ENCODE measurements at regions not wholly inside any gene's neighbourhood (a gene's known extent, or its start where the extent isn't known, plus 50 kb on each side); places are given as distances from the start of the nearest gene placed in this dataset.

DNA sequence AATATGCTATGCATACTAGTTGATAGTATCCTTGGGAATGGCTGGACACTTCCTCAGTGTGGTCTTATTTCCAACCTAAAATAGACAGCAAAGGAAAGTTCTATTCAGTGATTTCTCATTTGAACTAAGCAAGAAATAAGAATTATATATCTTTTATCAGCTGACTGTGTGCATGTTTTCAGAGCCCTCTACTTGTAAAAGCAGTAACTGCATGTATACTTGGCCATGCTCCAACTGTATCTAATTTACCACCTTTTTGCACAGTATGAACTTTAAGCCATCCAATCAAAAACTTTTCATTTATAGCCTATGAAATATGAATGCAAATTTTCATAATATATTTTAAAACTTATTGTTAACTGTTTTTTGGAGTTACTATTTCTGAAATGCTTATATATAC is 136.4 kb upstream of the PCDH9 start:
- H3K9ac ChIP-seq = no peak overlapping the region
- no peaks in the 10 kb centered on the region for H4K20me1 ChIP-seq (ENCODE audit: insufficient read depth)
- ChIA-PET POLR2A (no interaction called here), CTCF (interaction anchor here (0.6 to 1.2 kb wide), 2 partner anchors 8 to 50 kb away, joined by 3 read pairs; no protein-coding TSS in a partner anchor)
- TF ChIP-seq EP300 (IDR thresholded peaks at IDR 0.05; ENCODE audit: borderline replicate concordance in 1 of 2, low read depth in 1 of 2, low read length in 1 of 2) (no peak), POLR2AphosphoS5 (IDR thresholded peaks at IDR 0.05; ENCODE audit: low read depth, low read length) (no peak), NFIC (IDR thresholded peaks at IDR 0.05; ENCODE audit: borderline replicate concordance) (peak; percentile 38; the same call in 1 of the 2 replicates), TCF12 (IDR thresholded peaks at IDR 0.05) (no peak), SIN3A (IDR thresholded peaks at IDR 0.05; ENCODE audit: borderline replicate concordance, low read depth, low read length) (no peak), ELF1 (IDR thresholded peaks at IDR 0.05) (no peak), RAD21 (IDR thresholded peaks at IDR 0.05; ENCODE audit: low read length) (peak; percentile 6; the same call in 1 of the 2 replicates)
- TF ChIP-seq, protein P1, sequence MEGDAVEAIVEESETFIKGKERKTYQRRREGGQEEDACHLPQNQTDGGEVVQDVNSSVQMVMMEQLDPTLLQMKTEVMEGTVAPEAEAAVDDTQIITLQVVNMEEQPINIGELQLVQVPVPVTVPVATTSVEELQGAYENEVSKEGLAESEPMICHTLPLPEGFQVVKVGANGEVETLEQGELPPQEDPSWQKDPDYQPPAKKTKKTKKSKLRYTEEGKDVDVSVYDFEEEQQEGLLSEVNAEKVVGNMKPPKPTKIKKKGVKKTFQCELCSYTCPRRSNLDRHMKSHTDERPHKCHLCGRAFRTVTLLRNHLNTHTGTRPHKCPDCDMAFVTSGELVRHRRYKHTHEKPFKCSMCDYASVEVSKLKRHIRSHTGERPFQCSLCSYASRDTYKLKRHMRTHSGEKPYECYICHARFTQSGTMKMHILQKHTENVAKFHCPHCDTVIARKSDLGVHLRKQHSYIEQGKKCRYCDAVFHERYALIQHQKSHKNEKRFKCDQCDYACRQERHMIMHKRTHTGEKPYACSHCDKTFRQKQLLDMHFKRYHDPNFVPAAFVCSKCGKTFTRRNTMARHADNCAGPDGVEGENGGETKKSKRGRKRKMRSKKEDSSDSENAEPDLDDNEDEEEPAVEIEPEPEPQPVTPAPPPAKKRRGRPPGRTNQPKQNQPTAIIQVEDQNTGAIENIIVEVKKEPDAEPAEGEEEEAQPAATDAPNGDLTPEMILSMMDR (IDR thresholded peaks at IDR 0.05) = peak; percentile 45
- TF ChIP-seq, protein P2, sequence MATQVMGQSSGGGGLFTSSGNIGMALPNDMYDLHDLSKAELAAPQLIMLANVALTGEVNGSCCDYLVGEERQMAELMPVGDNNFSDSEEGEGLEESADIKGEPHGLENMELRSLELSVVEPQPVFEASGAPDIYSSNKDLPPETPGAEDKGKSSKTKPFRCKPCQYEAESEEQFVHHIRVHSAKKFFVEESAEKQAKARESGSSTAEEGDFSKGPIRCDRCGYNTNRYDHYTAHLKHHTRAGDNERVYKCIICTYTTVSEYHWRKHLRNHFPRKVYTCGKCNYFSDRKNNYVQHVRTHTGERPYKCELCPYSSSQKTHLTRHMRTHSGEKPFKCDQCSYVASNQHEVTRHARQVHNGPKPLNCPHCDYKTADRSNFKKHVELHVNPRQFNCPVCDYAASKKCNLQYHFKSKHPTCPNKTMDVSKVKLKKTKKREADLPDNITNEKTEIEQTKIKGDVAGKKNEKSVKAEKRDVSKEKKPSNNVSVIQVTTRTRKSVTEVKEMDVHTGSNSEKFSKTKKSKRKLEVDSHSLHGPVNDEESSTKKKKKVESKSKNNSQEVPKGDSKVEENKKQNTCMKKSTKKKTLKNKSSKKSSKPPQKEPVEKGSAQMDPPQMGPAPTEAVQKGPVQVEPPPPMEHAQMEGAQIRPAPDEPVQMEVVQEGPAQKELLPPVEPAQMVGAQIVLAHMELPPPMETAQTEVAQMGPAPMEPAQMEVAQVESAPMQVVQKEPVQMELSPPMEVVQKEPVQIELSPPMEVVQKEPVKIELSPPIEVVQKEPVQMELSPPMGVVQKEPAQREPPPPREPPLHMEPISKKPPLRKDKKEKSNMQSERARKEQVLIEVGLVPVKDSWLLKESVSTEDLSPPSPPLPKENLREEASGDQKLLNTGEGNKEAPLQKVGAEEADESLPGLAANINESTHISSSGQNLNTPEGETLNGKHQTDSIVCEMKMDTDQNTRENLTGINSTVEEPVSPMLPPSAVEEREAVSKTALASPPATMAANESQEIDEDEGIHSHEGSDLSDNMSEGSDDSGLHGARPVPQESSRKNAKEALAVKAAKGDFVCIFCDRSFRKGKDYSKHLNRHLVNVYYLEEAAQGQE (IDR thresholded peaks at IDR 0.05; ENCODE audit: low read depth, low read length) = no peak
- H3K27me3 ChIP-seq (ENCODE audit: insufficient read depth) = no peaks in the 10 kb centered on the region
- H2AFZ ChIP-seq (ENCODE audit: low read depth) = no peak overlapping the region
- H3K9me2 ChIP-seq = no peaks in the 10 kb centered on the region
- no peaks in the 10 kb centered on the region for H3K36me3 ChIP-seq (replicated peaks in 1 of 2; ENCODE audit: control insufficient read depth in 1 of 2, insufficient read depth in 2 of 2, low read length in 1 of 2)
- no peaks in the 10 kb centered on the region for H3K79me2 ChIP-seq (ENCODE audit: insufficient read depth)
- H3K27ac ChIP-seq (ENCODE audit: low read depth in 2 of 2, low read length in 1 of 2) = no peak overlapping the region
- peaks cover 7% of the 10 kb centered on the region for H3F3A ChIP-seq (replicated peaks; ENCODE audit: insufficient read depth)
- no peaks in the 10 kb centered on the region for H3K9me3 ChIP-seq
- no peak overlapping the region for H3K4me2 ChIP-seq
- DNase-seq = no peak
- no peaks in the 10 kb centered on the region; a peak in 1 of 4 replicates for H3K4me1 ChIP-seq (ENCODE audit: control insufficient read depth in 1 of 2, insufficient read depth in 2 of 2, low read depth in 1 of 2, low read length in 1 of 2)
- H3K4me3 ChIP-seq (ENCODE audit: low read depth in 2 of 2, low read length in 1 of 2) = no peak overlapping the region

DNA sequence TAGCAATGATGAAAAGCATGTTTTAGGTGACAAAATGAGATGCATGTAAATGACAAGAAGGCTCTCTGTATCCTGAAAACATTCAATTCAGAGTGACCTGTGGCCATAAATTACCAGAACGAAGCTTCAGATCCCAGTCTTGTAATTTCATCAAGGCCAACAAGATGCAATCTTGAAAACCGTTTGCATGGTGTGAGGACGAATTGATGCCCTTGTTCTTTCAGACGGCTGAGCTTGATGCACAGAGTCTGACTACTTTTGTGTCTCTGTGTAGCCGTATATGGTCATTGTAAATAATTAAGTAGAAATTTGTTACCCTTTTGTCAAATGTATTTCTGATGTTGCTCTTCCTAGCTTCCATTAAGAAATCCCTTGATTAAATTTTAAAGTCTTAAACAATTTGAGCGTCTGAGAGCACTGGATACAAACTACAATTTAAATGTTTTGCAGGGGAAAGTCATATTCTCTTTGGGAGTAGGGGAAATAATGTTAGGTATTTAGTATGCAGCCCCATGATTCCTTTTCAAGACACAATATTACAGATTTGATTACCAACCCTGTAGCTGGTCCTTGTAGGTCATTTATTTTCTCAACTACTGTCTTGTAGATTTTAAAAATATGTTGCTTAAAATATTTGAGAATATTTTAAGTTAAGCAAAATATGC is 125.8 kb upstream of the PCDH9 start:
- CTCF ChIA-PET = interaction anchor here (1.2 kb wide), 1 partner anchor 14 kb away, joined by 3 read pairs; no protein-coding TSS in a partner anchor
- POLR2A ChIA-PET = no interaction called here
- H3K9me3 ChIP-seq = no peaks in the 10 kb centered on the region
- no peaks in the 10 kb centered on the region for H4K20me1 ChIP-seq (ENCODE audit: insufficient read depth)
- H3K9ac ChIP-seq = no peak overlapping the region
- H3K9me2 ChIP-seq = no peaks in the 10 kb centered on the region
- H3K4me1 ChIP-seq (ENCODE audit: control insufficient read depth in 1 of 2, insufficient read depth in 2 of 2, low read depth in 1 of 2, low read length in 1 of 2) = no peaks in the 10 kb centered on the region; a peak in 1 of 4 replicates
- H3K4me2 ChIP-seq = no peak overlapping the region
- no peak overlapping the region for H3K4me3 ChIP-seq (ENCODE audit: low read depth in 2 of 2, low read length in 1 of 2)
- no peaks in the 10 kb centered on the region for H3K27me3 ChIP-seq (ENCODE audit: insufficient read depth)
- H3F3A ChIP-seq (replicated peaks; ENCODE audit: insufficient read depth) = no peaks in the 10 kb centered on the region
- H2AFZ ChIP-seq (ENCODE audit: low read depth) = no peak overlapping the region
- no peaks in the 10 kb centered on the region for H3K36me3 ChIP-seq (replicated peaks in 1 of 2; ENCODE audit: control insufficient read depth in 1 of 2, insufficient read depth in 2 of 2, low read length in 1 of 2)
- no peak for DNase-seq
- 62% methylated on average over 5 of the region's 6 CpGs for WGBS (ENCODE audit: low lambda C conversion rate)
- H3K79me2 ChIP-seq (ENCODE audit: insufficient read depth) = no peaks in the 10 kb centered on the region
- H3K27ac ChIP-seq (ENCODE audit: low read depth in 2 of 2, low read length in 1 of 2) = no peak overlapping the region
- TF ChIP-seq JUND (IDR thresholded peaks at IDR 0.05) (no peak), RCOR1 (IDR thresholded peaks at IDR 0.05; ENCODE audit: low read length) (no peak), RXRA (IDR thresholded peaks at IDR 0.05; ENCODE audit: borderline replicate concordance, low read depth) (no peak), GATA2 (CRISPR knock-in tag; IDR thresholded peaks at IDR 0.05) (no peak), YY1 (IDR thresholded peaks at IDR 0.05; ENCODE audit: low read depth) (no peak), EZH2phosphoT487 (IDR thresholded peaks at IDR 0.05; ENCODE audit: borderline replicate concordance, low read depth) (no peak)
- TF ChIP-seq, protein P2 (IDR thresholded peaks at IDR 0.05; ENCODE audit: low read depth, low read length) = no peak
- TF ChIP-seq, protein P1 (IDR thresholded peaks at IDR 0.05) = no peak

All from SK-N-SH (cell line).